ENCODE measurements at regions not wholly inside any gene's neighbourhood (a gene's known extent, or its start where the extent isn't known, plus 50 kb on each side); places are given as distances from the start of the nearest gene placed in this dataset.

DNA sequence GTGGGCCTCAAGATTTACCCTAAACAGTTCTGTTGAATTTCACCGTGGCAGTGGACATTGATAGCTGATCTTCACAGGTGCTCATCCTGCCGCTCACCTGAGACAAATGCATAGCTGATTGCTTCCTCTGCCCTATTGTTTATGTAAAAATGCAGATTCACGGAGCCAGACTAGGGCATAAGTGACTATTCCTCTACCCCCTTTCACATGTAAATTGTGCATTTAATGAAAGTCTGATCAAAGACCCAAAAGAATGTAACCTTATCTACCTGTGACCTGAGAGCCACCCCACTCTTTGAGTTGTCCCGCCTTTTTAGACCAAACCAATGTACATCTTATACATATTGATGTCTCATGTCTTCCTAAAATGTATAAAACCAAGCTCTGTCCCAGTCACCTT, 312.4 kb upstream of the CDH5 start:
- dilution Hi-C loops (cut with HindIII; ENCODE audit: low sequenced_read_pairs, unreplicated experiment) (no loop called here), intact Hi-C loops (cut with micrococcal nuclease) (no loop called here), in situ Hi-C loops (cut with MboI; ENCODE audit: low sequenced_read_pairs) (no loop called here)
- Histone ChIP-seq H3K4me1 (ENCODE audit: control insufficient read depth, insufficient read depth, low read length) (peaks cover 14% of the 10 kb centered on the region), H2BK120ac (ENCODE audit: low read depth, low read length) (no peak overlapping the region), H2BK20ac (ENCODE audit: low read depth, low read length) (no peak overlapping the region), H3K79me1 (ENCODE audit: low read depth in 1 of 2, low read length in 2 of 2) (no peaks in the 10 kb centered on the region), H3K56ac (ENCODE audit: extremely low read depth, insufficient read depth, low read length) (no peak overlapping the region), H2BK15ac (ENCODE audit: low read depth, low read length) (no peak overlapping the region), H3K27ac (ENCODE audit: insufficient read depth, low read length) (no peak overlapping the region), H3K9me1 (ENCODE audit: insufficient read depth, low read length) (no peaks in the 10 kb centered on the region), H2AFZ (replicated peaks; ENCODE audit: low read length, poor library complexity) (no peak overlapping the region), H4K91ac (ENCODE audit: insufficient read depth, low read depth, low read length) (no peak overlapping the region), H3K4me3 (ENCODE audit: insufficient read depth, low read depth, low read length) (no peak overlapping the region), H4K8ac (ENCODE audit: low read depth in 2 of 2, low read length in 2 of 2) (no peak overlapping the region), H2AK9ac (replicated peaks; ENCODE audit: low read depth, low read length, poor library complexity) (no peak overlapping the region), H3K36me3 (ENCODE audit: control insufficient read depth, insufficient read depth, low read length) (no peaks in the 10 kb centered on the region), H3K4ac (ENCODE audit: low read depth, low read length) (no peak overlapping the region), H2BK5ac (ENCODE audit: low read depth, low read length, poor library complexity, severe bottlenecking) (no peak overlapping the region), H3K14ac (replicated peaks; ENCODE audit: low read depth, low read length) (no peak overlapping the region), H3K9ac (ENCODE audit: low read depth, low read length) (no peak overlapping the region), H2AK5ac (ENCODE audit: low read depth, low read length) (no peak overlapping the region), H3K4me2 (ENCODE audit: low read depth, low read length) (no peak overlapping the region), H3K23ac (ENCODE audit: low read depth, low read length) (no peak overlapping the region), H4K20me1 (ENCODE audit: insufficient read depth, low read length) (no peaks in the 10 kb centered on the region), H3K9me3 (ENCODE audit: control insufficient read depth, insufficient read depth, low read length) (no peaks in the 10 kb centered on the region), H3K27me3 (ENCODE audit: control insufficient read depth, insufficient read depth, low read length) (peaks cover 15% of the 10 kb centered on the region), H3K18ac (ENCODE audit: low read depth, low read length) (no peak overlapping the region), H4K5ac (ENCODE audit: low read depth, low read length) (no peak overlapping the region)
- BruUV-seq (replicated peaks) = no TSS peak
- DNase-seq (no peak), ATAC-seq (ENCODE audit: low read depth) (no peak)
- WGBS, 2 experiments (ENCODE audit: extremely low coverage in 2 of 2, insufficient read length in 1 of 2) = 60% methylated on average over 1 of the region's 4 CpGs; no CpG with 5 or more reads in 1 of the 2 experiments
- CTCF ChIA-PET = no interaction called here
- TF ChIP-seq, protein P1, sequence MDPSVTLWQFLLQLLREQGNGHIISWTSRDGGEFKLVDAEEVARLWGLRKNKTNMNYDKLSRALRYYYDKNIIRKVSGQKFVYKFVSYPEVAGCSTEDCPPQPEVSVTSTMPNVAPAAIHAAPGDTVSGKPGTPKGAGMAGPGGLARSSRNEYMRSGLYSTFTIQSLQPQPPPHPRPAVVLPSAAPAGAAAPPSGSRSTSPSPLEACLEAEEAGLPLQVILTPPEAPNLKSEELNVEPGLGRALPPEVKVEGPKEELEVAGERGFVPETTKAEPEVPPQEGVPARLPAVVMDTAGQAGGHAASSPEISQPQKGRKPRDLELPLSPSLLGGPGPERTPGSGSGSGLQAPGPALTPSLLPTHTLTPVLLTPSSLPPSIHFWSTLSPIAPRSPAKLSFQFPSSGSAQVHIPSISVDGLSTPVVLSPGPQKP (IDR thresholded peaks at IDR 0.05; ENCODE audit: borderline replicate concordance, low read depth, low read length) = no peak
- TF ChIP-seq MAFK (IDR thresholded peaks at IDR 0.05; ENCODE audit: low read depth, low read length) (no peak), MXI1 (IDR thresholded peaks at IDR 0.05; ENCODE audit: borderline replicate concordance, low read depth, low read length) (no peak), FOS (IDR thresholded peaks at IDR 0.05; ENCODE audit: low read depth, low read length) (no peak), BHLHE40 (IDR thresholded peaks at IDR 0.05; ENCODE audit: low read depth, low read length) (no peak), MAZ (IDR thresholded peaks at IDR 0.05; ENCODE audit: borderline replicate concordance, low read depth, low read length) (no peak), NFE2L2 (IDR thresholded peaks at IDR 0.05; ENCODE audit: low read depth, low read length) (no peak), RCOR1 (IDR thresholded peaks at IDR 0.05; ENCODE audit: insufficient replicate concordance, low read length) (no peak), CEBPB (IDR thresholded peaks at IDR 0.05; ENCODE audit: low read depth, low read length) (no peak), RFX5 (IDR thresholded peaks at IDR 0.05; ENCODE audit: low read depth, low read length) (no peak), SMC3 (IDR thresholded peaks at IDR 0.05; ENCODE audit: low read depth, low read length) (no peak), RAD21 (IDR thresholded peaks at IDR 0.05; ENCODE audit: low read length) (no peak), POLR2A (IDR thresholded peaks at IDR 0.05; ENCODE audit: low read depth, low read length) (no peak), CHD1 (IDR thresholded peaks at IDR 0.05; ENCODE audit: low read depth, low read length) (no peak)
- TF ChIP-seq, protein P2, sequence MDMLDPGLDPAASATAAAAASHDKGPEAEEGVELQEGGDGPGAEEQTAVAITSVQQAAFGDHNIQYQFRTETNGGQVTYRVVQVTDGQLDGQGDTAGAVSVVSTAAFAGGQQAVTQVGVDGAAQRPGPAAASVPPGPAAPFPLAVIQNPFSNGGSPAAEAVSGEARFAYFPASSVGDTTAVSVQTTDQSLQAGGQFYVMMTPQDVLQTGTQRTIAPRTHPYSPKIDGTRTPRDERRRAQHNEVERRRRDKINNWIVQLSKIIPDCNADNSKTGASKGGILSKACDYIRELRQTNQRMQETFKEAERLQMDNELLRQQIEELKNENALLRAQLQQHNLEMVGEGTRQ (IDR thresholded peaks at IDR 0.05; ENCODE audit: low read depth, low read length) = no peak
- TF ChIP-seq, protein P3, sequence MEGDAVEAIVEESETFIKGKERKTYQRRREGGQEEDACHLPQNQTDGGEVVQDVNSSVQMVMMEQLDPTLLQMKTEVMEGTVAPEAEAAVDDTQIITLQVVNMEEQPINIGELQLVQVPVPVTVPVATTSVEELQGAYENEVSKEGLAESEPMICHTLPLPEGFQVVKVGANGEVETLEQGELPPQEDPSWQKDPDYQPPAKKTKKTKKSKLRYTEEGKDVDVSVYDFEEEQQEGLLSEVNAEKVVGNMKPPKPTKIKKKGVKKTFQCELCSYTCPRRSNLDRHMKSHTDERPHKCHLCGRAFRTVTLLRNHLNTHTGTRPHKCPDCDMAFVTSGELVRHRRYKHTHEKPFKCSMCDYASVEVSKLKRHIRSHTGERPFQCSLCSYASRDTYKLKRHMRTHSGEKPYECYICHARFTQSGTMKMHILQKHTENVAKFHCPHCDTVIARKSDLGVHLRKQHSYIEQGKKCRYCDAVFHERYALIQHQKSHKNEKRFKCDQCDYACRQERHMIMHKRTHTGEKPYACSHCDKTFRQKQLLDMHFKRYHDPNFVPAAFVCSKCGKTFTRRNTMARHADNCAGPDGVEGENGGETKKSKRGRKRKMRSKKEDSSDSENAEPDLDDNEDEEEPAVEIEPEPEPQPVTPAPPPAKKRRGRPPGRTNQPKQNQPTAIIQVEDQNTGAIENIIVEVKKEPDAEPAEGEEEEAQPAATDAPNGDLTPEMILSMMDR (conservative IDR thresholded peaks at IDR 0.05; ENCODE audit: low read depth, low read length) = no peak
- POLR2A ChIA-PET (ENCODE audit: unreplicated experiment) = no interaction called here
